ENCODE measurements at regions not wholly inside any gene's neighbourhood (a gene's known extent, or its start where the extent isn't known, plus 50 kb on each side); places are given as distances from the start of the nearest gene placed in this dataset.

GRCh38 chr10:31652038-31652437, 276.6 kb downstream of the ARHGAP12 start:
- no peak overlapping the region for H3K27ac ChIP-seq
- TF ChIP-seq CTCF (IDR thresholded peaks at IDR 0.05) = no peak
- TF ChIP-seq ZFX (IDR thresholded peaks at IDR 0.05; ENCODE audit: borderline replicate concordance) = no peak

- TF ChIP-seq ZFX (IDR thresholded peaks at IDR 0.05; ENCODE audit: borderline replicate concordance) = no peak
- no peak for TF ChIP-seq CTCF (IDR thresholded peaks at IDR 0.05)
Measured at GRCh38 chr10:31650010-31650409, 278.6 kb downstream of the ARHGAP12 start.

DNA sequence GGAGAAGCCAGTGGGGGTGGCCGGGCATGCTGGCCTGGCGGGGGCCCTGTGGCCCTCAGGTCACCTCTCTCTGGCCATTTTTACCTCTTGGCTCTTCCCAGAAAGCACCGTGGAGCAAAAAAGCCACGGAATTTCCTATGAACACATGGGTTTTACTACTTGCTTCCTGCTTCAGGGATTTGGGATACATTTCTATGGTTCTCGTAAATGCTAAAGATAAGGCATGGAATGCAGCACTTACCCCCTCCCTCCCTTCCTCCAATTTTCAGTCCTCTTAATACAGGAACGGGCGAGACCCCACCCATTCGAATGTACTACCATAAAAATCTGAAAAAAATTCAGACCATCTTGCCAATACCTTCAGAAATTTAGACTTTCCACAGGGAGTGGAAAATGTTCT, 279.7 kb downstream of the ARHGAP12 start:
- H3K27ac ChIP-seq = no peak overlapping the region
- TF ChIP-seq ZFX (IDR thresholded peaks at IDR 0.05; ENCODE audit: borderline replicate concordance) (no peak), CTCF (IDR thresholded peaks at IDR 0.05) (no peak)

More at GRCh38 chr10:31650010-31650409, 278.6 kb downstream of the ARHGAP12 start:
- H3K27ac ChIP-seq = no peak overlapping the region

DNA sequence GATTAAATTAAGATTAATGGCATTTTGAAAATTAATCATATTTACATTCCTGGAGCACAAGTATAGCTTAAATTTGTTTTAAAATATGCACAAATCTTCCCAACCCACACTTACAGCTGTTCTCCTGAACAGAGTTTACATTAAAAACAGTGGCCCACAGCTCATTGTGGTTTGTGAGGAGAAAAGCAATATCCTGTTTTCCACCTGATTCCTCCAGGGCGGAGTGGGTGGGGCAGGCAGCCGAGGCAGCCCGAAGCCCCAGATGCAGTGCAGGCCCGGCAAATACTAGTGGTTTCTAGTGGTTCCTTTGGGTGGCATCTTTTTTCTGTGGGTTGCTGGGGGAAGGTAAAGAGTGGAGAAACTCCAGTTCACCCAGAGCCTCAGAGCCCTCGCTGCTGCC, 280.8 kb downstream of the ARHGAP12 start:
- H3K27ac ChIP-seq = no peak overlapping the region
- no peak for TF ChIP-seq ZFX (IDR thresholded peaks at IDR 0.05; ENCODE audit: borderline replicate concordance)
- no peak for TF ChIP-seq CTCF (IDR thresholded peaks at IDR 0.05)

GRCh38 chr10:31646519-31646918, 282.1 kb downstream of the ARHGAP12 start:
- no peak overlapping the region for H3K27ac ChIP-seq
- no peak for TF ChIP-seq CTCF (IDR thresholded peaks at IDR 0.05)
- TF ChIP-seq ZFX (IDR thresholded peaks at IDR 0.05; ENCODE audit: borderline replicate concordance) = no peak

DNA sequence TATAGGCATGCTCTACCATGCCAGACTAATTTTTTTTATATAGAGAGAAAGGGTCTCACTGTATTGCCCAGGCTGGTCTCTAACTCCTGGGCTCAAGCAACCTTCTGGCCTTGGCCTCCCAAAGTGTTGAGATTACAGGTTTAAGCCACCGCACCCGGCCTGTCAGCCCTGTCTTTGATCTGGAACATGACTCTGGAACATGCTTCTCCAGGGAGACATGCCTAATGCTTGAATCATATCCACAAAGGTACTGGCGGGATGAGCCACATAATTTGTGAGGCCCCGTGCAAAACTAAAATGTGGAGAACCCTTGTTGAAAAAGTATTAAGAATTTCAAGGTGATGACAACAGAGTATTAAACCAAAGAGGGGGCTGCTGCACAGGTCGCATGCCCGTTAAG, 282.8 kb downstream of the ARHGAP12 start:
- TF ChIP-seq CTCF (IDR thresholded peaks at IDR 0.05) = no peak
- TF ChIP-seq ZFX (IDR thresholded peaks at IDR 0.05; ENCODE audit: borderline replicate concordance) = no peak
- no peak overlapping the region for H3K27ac ChIP-seq

DNA sequence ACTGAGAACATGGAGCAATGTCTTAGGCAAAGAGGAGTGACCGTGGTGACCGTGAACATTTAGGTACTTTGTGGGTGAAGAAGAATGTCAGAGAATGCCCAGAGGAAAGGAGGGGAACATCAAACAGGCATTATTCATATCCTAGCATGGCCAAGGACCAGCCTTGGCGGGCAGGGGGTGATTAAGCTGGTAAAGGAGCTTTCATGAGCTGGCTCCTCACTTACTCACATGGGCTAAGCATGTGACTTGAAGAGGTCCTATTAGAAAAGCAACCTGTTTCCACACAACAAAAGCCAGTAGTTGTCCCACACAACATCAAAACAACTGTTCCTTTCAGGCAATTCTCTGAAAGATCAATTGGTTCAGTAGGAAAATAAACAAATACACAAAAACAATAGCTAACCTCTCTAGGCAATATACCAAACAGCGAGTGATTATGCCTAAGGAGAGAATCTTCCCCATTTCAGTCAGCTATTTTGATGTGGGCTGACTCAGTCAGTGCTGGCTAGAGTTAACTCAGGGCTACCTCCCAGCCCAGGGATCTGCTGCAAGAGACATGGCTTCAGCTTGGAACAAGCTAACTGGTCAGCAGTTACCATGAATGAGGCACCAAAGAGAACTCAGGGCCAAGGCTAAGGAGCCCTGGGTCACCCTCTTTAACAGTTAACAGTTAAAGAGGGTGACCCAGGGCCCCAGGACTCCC, 283.5 kb downstream of the ARHGAP12 start:
- no peak overlapping the region for H3K27ac ChIP-seq
- no peak for TF ChIP-seq ZFX (IDR thresholded peaks at IDR 0.05; ENCODE audit: borderline replicate concordance)
- no peak for TF ChIP-seq CTCF (IDR thresholded peaks at IDR 0.05)
